ENCODE measurements at regions not wholly inside any gene's neighbourhood (a gene's known extent, or its start where the extent isn't known, plus 50 kb on each side); places are given as distances from the start of the nearest gene placed in this dataset.

DNA sequence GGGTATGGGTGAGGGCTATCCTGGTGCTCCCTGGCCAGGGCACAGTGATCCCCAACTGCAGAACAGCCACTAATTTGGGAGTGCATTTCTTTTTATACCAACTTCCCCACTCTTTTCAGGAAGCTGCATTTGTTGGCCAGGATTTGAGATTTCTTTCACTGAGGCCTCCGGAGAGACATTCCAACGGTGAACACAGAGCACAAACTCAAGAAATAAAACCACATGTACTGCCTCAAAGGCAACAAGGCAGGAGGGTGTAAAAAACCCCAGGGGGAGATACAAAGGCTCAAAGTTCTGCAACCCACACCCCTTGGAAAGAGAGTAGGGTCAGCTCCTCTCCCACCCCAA lies 65.3 kb downstream of the CPN2 start:
- Histone ChIP-seq H3K27ac (ENCODE audit: poor library complexity, severe bottlenecking) (no peak overlapping the region), H3K4me3 (ENCODE audit: severe bottlenecking) (no peak overlapping the region), H3K9me3 (ENCODE audit: severe bottlenecking) (no peaks in the 10 kb centered on the region), H3K4me1 (ENCODE audit: insufficient read depth, poor library complexity, severe bottlenecking) (no peaks in the 10 kb centered on the region), H3K27me3 (ENCODE audit: insufficient read depth, poor library complexity, severe bottlenecking) (no peaks in the 10 kb centered on the region), H3K36me3 (ENCODE audit: low read depth) (no peaks in the 10 kb centered on the region)
- DNase-seq (ENCODE audit: low spot score) (no peak), ATAC-seq (ENCODE audit: low read depth) (no peak)
- TF ChIP-seq, protein P1, sequence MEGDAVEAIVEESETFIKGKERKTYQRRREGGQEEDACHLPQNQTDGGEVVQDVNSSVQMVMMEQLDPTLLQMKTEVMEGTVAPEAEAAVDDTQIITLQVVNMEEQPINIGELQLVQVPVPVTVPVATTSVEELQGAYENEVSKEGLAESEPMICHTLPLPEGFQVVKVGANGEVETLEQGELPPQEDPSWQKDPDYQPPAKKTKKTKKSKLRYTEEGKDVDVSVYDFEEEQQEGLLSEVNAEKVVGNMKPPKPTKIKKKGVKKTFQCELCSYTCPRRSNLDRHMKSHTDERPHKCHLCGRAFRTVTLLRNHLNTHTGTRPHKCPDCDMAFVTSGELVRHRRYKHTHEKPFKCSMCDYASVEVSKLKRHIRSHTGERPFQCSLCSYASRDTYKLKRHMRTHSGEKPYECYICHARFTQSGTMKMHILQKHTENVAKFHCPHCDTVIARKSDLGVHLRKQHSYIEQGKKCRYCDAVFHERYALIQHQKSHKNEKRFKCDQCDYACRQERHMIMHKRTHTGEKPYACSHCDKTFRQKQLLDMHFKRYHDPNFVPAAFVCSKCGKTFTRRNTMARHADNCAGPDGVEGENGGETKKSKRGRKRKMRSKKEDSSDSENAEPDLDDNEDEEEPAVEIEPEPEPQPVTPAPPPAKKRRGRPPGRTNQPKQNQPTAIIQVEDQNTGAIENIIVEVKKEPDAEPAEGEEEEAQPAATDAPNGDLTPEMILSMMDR (IDR thresholded peaks at IDR 0.05; ENCODE audit: poor library complexity, severe bottlenecking), result no peak

DNA sequence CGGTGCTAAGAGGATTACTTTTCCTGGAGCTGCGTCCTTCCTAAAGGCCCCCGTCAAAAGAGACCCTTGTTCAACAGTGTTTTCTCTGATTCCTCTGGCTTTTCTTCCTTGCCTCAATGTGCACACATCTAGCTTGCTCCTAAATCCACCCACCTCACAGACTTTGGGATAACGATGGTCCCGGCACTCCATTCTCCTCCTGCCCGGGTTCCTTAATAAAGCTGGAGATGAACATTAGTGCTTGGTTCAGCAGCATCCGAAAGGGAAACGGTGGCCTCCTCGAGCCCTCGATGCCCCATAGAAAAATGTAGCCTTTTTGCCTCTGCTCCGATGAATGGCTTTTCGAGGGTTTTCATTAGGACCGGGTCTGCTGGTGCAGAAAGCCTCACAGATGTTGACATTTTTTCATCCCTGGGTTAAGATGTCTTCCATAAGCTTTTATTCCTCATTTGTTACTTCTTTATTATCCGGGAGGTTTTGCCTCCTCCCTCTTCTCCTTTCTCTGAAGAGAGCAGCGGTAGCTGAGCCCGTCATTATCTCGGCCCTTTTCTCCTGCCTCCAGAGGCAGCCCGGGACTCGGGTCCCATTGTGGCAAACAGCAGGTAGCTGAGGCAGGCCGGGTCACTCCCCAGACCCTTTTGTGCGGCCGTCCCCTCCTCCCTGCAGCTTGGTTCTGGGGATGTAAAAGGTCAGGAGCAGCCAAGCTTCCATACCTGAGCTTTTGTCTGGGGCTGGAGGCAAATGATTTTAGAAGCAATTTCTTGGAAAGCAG lies 64.6 kb downstream of the CPN2 start:
- no peaks in the 10 kb centered on the region for H3K27me3 ChIP-seq (ENCODE audit: insufficient read depth, poor library complexity, severe bottlenecking)
- no peak for ATAC-seq (ENCODE audit: low read depth)
- H3K27ac ChIP-seq (ENCODE audit: poor library complexity, severe bottlenecking), result no peak overlapping the region
- no peaks in the 10 kb centered on the region for H3K36me3 ChIP-seq (ENCODE audit: low read depth)
- no peaks in the 10 kb centered on the region for H3K9me3 ChIP-seq (ENCODE audit: severe bottlenecking)
- TF ChIP-seq, protein P1 (IDR thresholded peaks at IDR 0.05; ENCODE audit: poor library complexity, severe bottlenecking), result no peak
- H3K4me1 ChIP-seq (ENCODE audit: insufficient read depth, poor library complexity, severe bottlenecking), result no peaks in the 10 kb centered on the region
- no peak overlapping the region for H3K4me3 ChIP-seq (ENCODE audit: severe bottlenecking)
- peak; percentile 7 for DNase-seq (ENCODE audit: low spot score)

DNA sequence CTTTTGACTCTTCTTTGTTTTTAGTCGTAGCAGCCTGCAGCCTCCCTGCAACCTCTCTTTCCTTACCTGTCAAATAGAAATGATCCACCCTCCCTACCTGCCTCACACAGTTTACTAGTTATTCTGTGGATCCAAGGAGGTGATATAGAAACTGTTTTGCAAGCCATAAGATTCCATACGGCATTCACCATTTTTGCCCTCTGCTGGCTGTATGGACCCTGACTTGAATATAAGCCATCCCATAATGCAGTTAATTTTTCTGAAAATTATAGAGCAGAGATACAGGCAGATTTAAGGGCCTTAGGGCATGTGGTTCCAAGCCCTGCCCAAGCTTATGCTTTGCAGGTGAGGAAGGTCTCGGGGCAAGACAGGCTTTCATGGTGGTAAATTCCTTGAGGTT lies 63.8 kb downstream of the CPN2 start:
- Histone ChIP-seq H3K27me3 (ENCODE audit: insufficient read depth, poor library complexity, severe bottlenecking) (no peaks in the 10 kb centered on the region), H3K4me1 (ENCODE audit: insufficient read depth, poor library complexity, severe bottlenecking) (no peaks in the 10 kb centered on the region), H3K4me3 (ENCODE audit: severe bottlenecking) (no peak overlapping the region), H3K36me3 (ENCODE audit: low read depth) (no peaks in the 10 kb centered on the region), H3K9me3 (ENCODE audit: severe bottlenecking) (no peaks in the 10 kb centered on the region), H3K27ac (ENCODE audit: poor library complexity, severe bottlenecking) (no peak overlapping the region)
- no peak for DNase-seq (ENCODE audit: low spot score)
- ATAC-seq (ENCODE audit: low read depth), result no peak
- TF ChIP-seq, protein P1 (IDR thresholded peaks at IDR 0.05; ENCODE audit: poor library complexity, severe bottlenecking), result peak; percentile 14

DNA sequence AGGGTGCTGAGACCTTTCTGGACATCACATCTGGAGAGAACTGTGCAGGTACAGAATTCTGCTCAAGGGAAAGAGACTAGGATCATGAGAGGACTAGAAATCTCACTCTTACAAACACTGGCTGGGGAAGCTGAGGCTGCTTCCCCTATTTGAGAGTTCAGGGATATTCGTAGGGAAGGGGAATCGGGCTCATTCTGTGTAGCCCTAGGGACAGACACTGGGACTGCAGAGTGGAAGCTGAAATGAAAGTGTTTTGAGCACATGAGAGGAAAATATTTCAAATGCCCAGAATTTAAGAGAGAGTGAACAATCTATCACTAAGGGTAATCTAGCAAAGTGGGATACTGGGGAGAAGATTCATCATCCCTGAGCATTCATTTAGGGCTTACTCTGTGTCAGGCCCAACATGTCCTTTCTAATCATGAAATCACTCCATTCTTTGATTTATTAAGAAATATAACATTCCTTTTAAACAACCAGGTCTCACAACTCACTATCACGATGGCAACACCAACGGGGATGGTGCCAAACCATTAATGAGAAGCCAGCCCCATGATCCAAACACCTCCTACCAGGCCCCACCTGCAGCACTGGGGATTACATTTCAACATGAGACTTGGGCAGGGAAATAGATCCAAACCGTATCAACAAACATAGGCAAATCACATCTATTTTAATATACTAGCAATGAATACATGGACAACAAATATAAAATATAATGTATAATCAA lies 63.0 kb downstream of the CPN2 start:
- H3K36me3 ChIP-seq (ENCODE audit: low read depth), result no peaks in the 10 kb centered on the region
- no peak overlapping the region for H3K27ac ChIP-seq (ENCODE audit: poor library complexity, severe bottlenecking)
- no peaks in the 10 kb centered on the region for H3K9me3 ChIP-seq (ENCODE audit: severe bottlenecking)
- no peak overlapping the region for H3K4me3 ChIP-seq (ENCODE audit: severe bottlenecking)
- ATAC-seq (ENCODE audit: low read depth), result no peak
- H3K27me3 ChIP-seq (ENCODE audit: insufficient read depth, poor library complexity, severe bottlenecking), result no peaks in the 10 kb centered on the region
- no peaks in the 10 kb centered on the region for H3K4me1 ChIP-seq (ENCODE audit: insufficient read depth, poor library complexity, severe bottlenecking)
- TF ChIP-seq, protein P1 (IDR thresholded peaks at IDR 0.05; ENCODE audit: poor library complexity, severe bottlenecking), result no peak
- DNase-seq (ENCODE audit: low spot score), result no peak
